Heart left ventricle (tissue), 16 donors: ENCODE measurements at regions not wholly inside any gene's neighbourhood (a gene's known extent, or its start where the extent isn't known, plus 50 kb on each side); places are given as distances from the start of the nearest gene placed in this dataset.

Experiments used
- ATAC-seq, 4 donors: fragments of 200-7000 bp; cut with Tn5 transposase; one replicate each; pipeline ENCODE4 v1.9.1; 2020 to 2022; ENCODE audit warnings: moderate library complexity in 4 of 4, mild to moderate bottlenecking in 3 of 4, moderate number of reproducible peaks in 1 of 4
- DNase-seq, 5 donors: peaks; one replicate each; pipeline ENCODE4 v3.0.0-alpha.2; 2020
- H3K27ac ChIP-seq, 12 donors: fragments of 200-600 bp; sonication (generic) in 4 of 12; one replicate each; pipeline versions ENCODE4 v1.5.0 to v1.8.0; 2016 to 2022; ENCODE audit warnings: mild to moderate bottlenecking in 2 of 12
- H3K27me3 ChIP-seq, 9 donors: fragments of 200-600 bp; sonication (generic) in 2 of 9; one replicate each; pipeline versions ENCODE4 v1.5.1 to v1.8.0; 2016 to 2022; ENCODE audit warnings: mild to moderate bottlenecking in 3 of 9
- H3K36me3 ChIP-seq, 9 donors: fragments of 200-600 bp; sonication (generic) in 2 of 9; one replicate each; pipeline versions ENCODE4 v1.5.0 to v1.8.0; 2018 to 2022; ENCODE audit warnings: mild to moderate bottlenecking in 2 of 9
- H3K4me1 ChIP-seq, 12 donors: fragments of 200-600 bp; sonication (generic) in 4 of 12; one replicate each; pipeline versions ENCODE4 v1.5.0 to v1.8.0; 2016 to 2022; ENCODE audit warnings: mild to moderate bottlenecking in 3 of 12
- H3K4me3 ChIP-seq, 12 donors: fragments of 200-600 bp; sonication (generic) in 4 of 12; one replicate each; pipeline versions ENCODE4 v1.5.0 to v1.8.0; 2017 to 2022; ENCODE audit warnings: mild to moderate bottlenecking in 9 of 12, moderate library complexity in 4 of 12
- H3K9me3 ChIP-seq, 12 donors: fragments of 200-600 bp; sonication (generic) in 4 of 12; one replicate each; pipeline versions ENCODE4 v1.5.0 to v1.8.0; 2016 to 2022; ENCODE audit warnings: mild to moderate bottlenecking in 1 of 12
- CTCF ChIP-seq, 12 donors: fragments of 200-600 bp; sonication (generic) in 4 of 12; IDR thresholded peaks; one replicate each; pipeline versions ENCODE4 v1.5.0 to v1.8.0; 2018 to 2022; ENCODE audit warnings: antibody characterized with exemption in 12 of 12, mild to moderate bottlenecking in 5 of 12
- POLR2A ChIP-seq, 2 donors: fragments of 450-650 bp; IDR thresholded peaks; one replicate each; pipeline ENCODE4 v1.6.1; 2017; ENCODE audit warnings: antibody characterized with exemption in 2 of 2, mild to moderate bottlenecking in 2 of 2, moderate library complexity in 2 of 2
- WGBS, 4 donors: extraction: QIAGEN DNeasy Blood & Tissue Kit in 2 of 4; methylation state at CpG; one replicate each; pipeline versions ENCODE4 v1.1.5 to v1.1.7; 2013 to 2018; 5-methylcytosine and 5-hydroxymethylcytosine counted together
- intact Hi-C, 10 donors: fragments of 100-400 bp; cut with DNase I; formaldehyde crosslinking; loops; one replicate each; pipeline versions ENCODE4 v1.11.1 to v1.14.2; 2022
- donor health status: ischemic (EF 13 %, LVEDD 7.1; RV severe dilation, severe dysfunction).
- donor health status: healthy with polysubstance abuse.
- donor health status: DM: no; HTN: yes; CAD: no.
- donor health status: DM: no; HTN: no; CAD: no.
- donor health status: ischemic (EF 25% LVEDD 6.9; RV normal size, moderate dysfunction).
- donor health status: ischemic (EF 25% LVEDD 5.7; RV mildly dilated, moderate dysfunction).
- donor health status: healthy.
- donor health status: DM: yes; HTN: yes; CAD: no.
- donor health status: ischemic (EF 35%, LVEDD 5.7; RV mildly dilated, moderate dysfunction).
- donor health status: nonischemic (EF 11% LVEDD 7.7; RV severe dilation, severe dysfunction).
- donor health status: DM: yes; HTN: yes; CAD: no.
- donor health status: PGD.
- donor health status: ischemic (EF 29% LVEDD 5.4; RV normal size, mild dysfunction).
- donor health status: nonischemic (EF 23%, LVEDD 6.1; RV moderate dilation, normal function).

- intact Hi-C loops, result no loop called here
- Histone ChIP-seq H3K9me3 (peaks cover 0 to 16% (median 0%) of the 10 kb centered on the region in 12 donors), H3K27me3 (peaks cover 0 to 5% (median 0%) of the 10 kb centered on the region in 9 donors), H3K4me3 (no peak overlapping the region), H3K36me3 (no peaks in the 10 kb centered on the region), H3K4me1 (no peaks in the 10 kb centered on the region), H3K27ac (no peak overlapping the region)
- WGBS, 4 donors, result 72 to 80% (median 78%) methylated on average over 14 of the region's 14 CpGs
- TF ChIP-seq POLR2A (IDR thresholded peaks at IDR 0.05) (no peak), CTCF (IDR thresholded peaks at IDR 0.05) (no peak)
- DNase-seq (no peak), ATAC-seq (no peak)
These were observed 92.8 kb upstream of the FOXC1 start for GRCh38 chr6:1516742-1517520.

DNA sequence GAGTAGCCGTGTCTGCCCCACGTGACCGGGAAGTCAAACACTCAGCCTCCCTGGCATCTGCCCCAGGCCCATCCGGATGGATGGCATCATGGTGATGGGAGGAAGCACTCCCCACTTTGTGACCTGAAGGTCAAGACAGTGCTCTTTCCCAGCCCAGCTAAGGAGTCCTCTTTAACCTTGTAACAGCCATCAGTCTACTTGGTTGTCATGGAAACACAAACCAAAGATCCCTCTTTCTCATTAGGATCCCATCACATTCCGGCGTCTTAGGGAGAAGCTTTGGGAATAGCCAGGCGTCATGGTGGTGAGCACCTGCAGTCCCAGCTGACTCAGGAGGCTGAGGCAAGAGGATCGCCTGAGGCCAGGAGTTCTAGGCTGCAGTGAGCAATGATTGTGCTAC is 90.9 kb upstream of the FOXC1 start:
- Histone ChIP-seq H3K36me3 (no peaks in the 10 kb centered on the region), H3K27ac (no peak overlapping the region), H3K9me3 (peaks cover 0 to 16% (median 0%) of the 10 kb centered on the region in 12 donors), H3K4me3 (no peak overlapping the region), H3K27me3 (peaks cover 3 to 24% (median 12%) of the 10 kb centered on the region in 9 donors), H3K4me1 (peaks cover 0 to 2% (median 0%) of the 10 kb centered on the region in 12 donors)
- no peak for DNase-seq
- ATAC-seq, result no peak
- TF ChIP-seq POLR2A (IDR thresholded peaks at IDR 0.05) (no peak), CTCF (IDR thresholded peaks at IDR 0.05) (no peak)
- intact Hi-C loops, result no loop called here
- WGBS, 4 donors, result 91 to 96% (median 94%) methylated on average over 5 to 8 of the region's 8 CpGs

DNA sequence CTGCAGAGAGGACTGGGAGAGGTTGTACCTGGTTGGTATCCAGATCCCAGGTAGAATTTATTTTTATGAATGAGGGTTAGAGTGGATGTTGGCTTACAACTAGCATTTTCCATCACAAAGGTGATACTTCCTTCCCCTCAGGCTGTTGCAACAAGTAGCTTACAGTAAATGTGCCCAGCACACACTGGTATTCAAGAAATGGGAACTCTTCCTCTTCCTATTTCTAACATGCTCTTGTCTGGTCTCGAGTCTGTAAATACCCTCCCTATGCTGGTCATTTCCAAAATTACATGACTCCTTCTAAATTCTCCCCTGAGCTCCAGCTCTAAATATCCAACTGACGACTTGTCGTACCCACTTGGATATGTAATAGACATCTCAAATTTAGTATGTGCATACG is 90.1 kb upstream of the FOXC1 start:
- H3K27ac ChIP-seq, result no peak overlapping the region
- TF ChIP-seq POLR2A (IDR thresholded peaks at IDR 0.05), result no peak
- TF ChIP-seq CTCF (IDR thresholded peaks at IDR 0.05), result no peak
- H3K36me3 ChIP-seq, result no peaks in the 10 kb centered on the region
- no peak for ATAC-seq
- H3K27me3 ChIP-seq, result peaks cover 3 to 30% (median 16%) of the 10 kb centered on the region in 9 donors
- intact Hi-C loops, result no loop called here
- peaks cover 0 to 16% (median 0%) of the 10 kb centered on the region in 12 donors for H3K9me3 ChIP-seq
- DNase-seq, result no peak
- H3K4me1 ChIP-seq, result peaks cover 0 to 8% (median 2%) of the 10 kb centered on the region in 12 donors
- WGBS, 4 donors, result 67 to 90% (median 69%) methylated on average over 3 to 4 of the region's 4 CpGs
- no peak overlapping the region for H3K4me3 ChIP-seq

- intact Hi-C loops, result no loop called here
- Histone ChIP-seq H3K27ac (no peak overlapping the region), H3K36me3 (no peaks in the 10 kb centered on the region), H3K9me3 (peaks cover 0 to 6% (median 0%) of the 10 kb centered on the region in 12 donors), H3K27me3 (peaks cover 3 to 31% (median 16%) of the 10 kb centered on the region in 9 donors), H3K4me3 (no peak overlapping the region), H3K4me1 (peaks cover 0 to 26% (median 12%) of the 10 kb centered on the region in 12 donors)
- WGBS, 4 donors, result 52 to 79% (median 63%) methylated on average over 6 to 7 of the region's 7 CpGs
- ATAC-seq (no peak), DNase-seq (no peak)
- TF ChIP-seq POLR2A (IDR thresholded peaks at IDR 0.05) (no peak), CTCF (IDR thresholded peaks at IDR 0.05) (no peak)
These were observed 86.9 kb upstream of the FOXC1 start for GRCh38 chr6:1522779-1523178.
